Gastrocnemius medialis (tissue), 4 donors: ENCODE measurements at regions not wholly inside any gene's neighbourhood (a gene's known extent, or its start where the extent isn't known, plus 50 kb on each side); places are given as distances from the start of the nearest gene placed in this dataset.

Source experiments
- CTCF ChIP-seq, 5 experiments: fragments of 450-650 bp in 3 of 5; fragments of 200-600 bp in 2 of 5; sonication (generic) in 2 of 5; IDR thresholded peaks in 4 of 5; conservative IDR thresholded peaks in 1 of 5; 1 replicate in 4 of 5; 2 replicates in 1 of 5; pipeline ENCODE4 v1.5.1; 2016 to 2019; ENCODE audit warnings: antibody characterized with exemption in 5 of 5, mild to moderate bottlenecking in 3 of 5, moderate library complexity in 3 of 5
- POLR2A ChIP-seq, 2 donors: fragments of 450-650 bp; IDR thresholded peaks; one replicate each; pipeline ENCODE4 v1.6.1; 2017; ENCODE audit warnings: antibody characterized with exemption in 2 of 2, mild to moderate bottlenecking in 2 of 2, moderate library complexity in 2 of 2

DNA sequence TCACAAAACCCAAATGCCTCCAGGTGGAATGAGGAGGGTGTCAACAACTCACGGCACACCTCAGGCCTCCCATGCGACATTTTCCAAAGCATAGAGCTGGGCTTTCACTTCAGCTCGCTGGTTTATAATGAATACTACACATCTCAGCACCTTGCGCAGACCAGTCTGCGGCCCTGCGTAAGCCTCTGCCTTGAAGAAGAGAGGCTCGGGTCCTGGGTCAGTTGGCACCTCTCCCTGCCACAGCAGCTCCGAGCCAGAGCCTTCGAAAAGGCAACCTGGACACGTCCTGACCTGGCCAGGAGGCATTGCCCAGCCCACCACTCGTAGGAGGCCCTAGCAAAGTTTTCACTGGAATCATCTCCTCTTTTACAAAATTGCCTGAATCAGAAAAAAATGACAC lies 183.0 kb upstream of the AFDN start:
- TF ChIP-seq POLR2A (IDR thresholded peaks at IDR 0.05) (no peak), CTCF (IDR thresholded peaks at IDR 0.05 in 4 of 5, conservative IDR thresholded peaks at IDR 0.05 in 1 of 5) (no peak)
